Osteocyte (in vitro differentiated cells): ENCODE measurements at regions not wholly inside any gene's neighbourhood (a gene's known extent, or its start where the extent isn't known, plus 50 kb on each side); places are given as distances from the start of the nearest gene placed in this dataset.
A peak's percentile ranks its signal among the peaks of the same experiment; 100 is the strongest.

Experiments
- DNase-seq: peaks from one replicate; pipeline ENCODE4 v3.0.0; 2021; ENCODE audit warnings: mixed read lengths; ENCODE audit not compliant: unreplicated experiment; ENCODE audit errors: extremely low spot score
- H3K27ac Mint-ChIP-seq: one replicate; pipeline ENCODE4 v1.8.0; 2021; ENCODE audit warnings: mild to moderate bottlenecking, mixed read lengths; ENCODE audit not compliant: unreplicated experiment
- H3K27me3 Mint-ChIP-seq: one replicate; pipeline ENCODE4 v1.8.0; 2021; ENCODE audit warnings: mixed read lengths; ENCODE audit not compliant: unreplicated experiment
- H3K36me3 Mint-ChIP-seq: one replicate; pipeline ENCODE4 v1.8.0; 2021; ENCODE audit warnings: mixed read lengths; ENCODE audit not compliant: unreplicated experiment
- H3K4me1 Mint-ChIP-seq: one replicate; pipeline ENCODE4 v1.8.0; 2021; ENCODE audit warnings: mixed read lengths; ENCODE audit not compliant: unreplicated experiment
- H3K4me3 Mint-ChIP-seq: one replicate; pipeline ENCODE4 v1.8.0; 2021; ENCODE audit warnings: mild to moderate bottlenecking, moderate library complexity, mixed read lengths; ENCODE audit not compliant: unreplicated experiment
- H3K9me3 Mint-ChIP-seq: one replicate; pipeline ENCODE4 v1.8.0; 2021; ENCODE audit warnings: mixed read lengths; ENCODE audit not compliant: unreplicated experiment
- CTCF ChIP-seq: fragments of 200-600 bp; sonication (generic); IDR thresholded peaks from 2 replicates; pipeline ENCODE4 v1.5.0; 2021; ENCODE audit warnings: antibody characterized with exemption, mild to moderate bottlenecking, moderate library complexity

- H3K9me3 Mint-ChIP-seq = no peaks in the 10 kb centered on the region
- DNase-seq = no peak
Observed at GRCh38 chr10:59537501-59537900, 172.1 kb downstream of the SLC16A9 start.

GRCh38 chr10:59536167-59537014, 173.3 kb downstream of the SLC16A9 start:
- no peaks in the 10 kb centered on the region for H3K36me3 Mint-ChIP-seq
- peaks cover 29% of the 10 kb centered on the region for H3K4me1 Mint-ChIP-seq
- no peaks in the 10 kb centered on the region for H3K9me3 Mint-ChIP-seq
- H3K4me3 Mint-ChIP-seq = peak overlapping the region; percentile 10
- DNase-seq = no peak
- TF ChIP-seq CTCF = no peak
- peak overlapping the region; percentile 96 for H3K27ac Mint-ChIP-seq
- H3K27me3 Mint-ChIP-seq = peaks cover 8% of the 10 kb centered on the region

More at GRCh38 chr10:59537501-59537900, 172.1 kb downstream of the SLC16A9 start:
- Mint-ChIP-seq H3K4me1 (peaks cover 29% of the 10 kb centered on the region), H3K4me3 (no peak overlapping the region), H3K27ac (peak overlapping the region; percentile 96), H3K36me3 (no peaks in the 10 kb centered on the region), H3K27me3 (no peaks in the 10 kb centered on the region)
- TF ChIP-seq CTCF = no peak

- DNase-seq = no peak
- TF ChIP-seq CTCF = no peak
- no peaks in the 10 kb centered on the region for H3K36me3 Mint-ChIP-seq
- peaks cover 49% of the 10 kb centered on the region for H3K27me3 Mint-ChIP-seq
- no peaks in the 10 kb centered on the region for H3K4me1 Mint-ChIP-seq
- H3K9me3 Mint-ChIP-seq = no peaks in the 10 kb centered on the region
- no peak overlapping the region for H3K27ac Mint-ChIP-seq
- no peak overlapping the region for H3K4me3 Mint-ChIP-seq
Observed at GRCh38 chr10:59524348-59524747, 162.0 kb upstream of the FAM13C start.

GRCh38 chr10:59523851-59524250, 161.5 kb upstream of the FAM13C start:
- Mint-ChIP-seq H3K4me1 (no peaks in the 10 kb centered on the region), H3K36me3 (no peaks in the 10 kb centered on the region)

More at GRCh38 chr10:59523851-59524250, 161.5 kb upstream of the FAM13C start:
- no peak for DNase-seq
- no peak overlapping the region for H3K4me3 Mint-ChIP-seq
- peaks cover 46% of the 10 kb centered on the region for H3K27me3 Mint-ChIP-seq
- TF ChIP-seq CTCF = no peak
- H3K27ac Mint-ChIP-seq = no peak overlapping the region
- no peaks in the 10 kb centered on the region for H3K9me3 Mint-ChIP-seq
